ENCODE measurements at regions not wholly inside any gene's neighbourhood (a gene's known extent, or its start where the extent isn't known, plus 50 kb on each side); places are given as distances from the start of the nearest gene placed in this dataset.

DNA sequence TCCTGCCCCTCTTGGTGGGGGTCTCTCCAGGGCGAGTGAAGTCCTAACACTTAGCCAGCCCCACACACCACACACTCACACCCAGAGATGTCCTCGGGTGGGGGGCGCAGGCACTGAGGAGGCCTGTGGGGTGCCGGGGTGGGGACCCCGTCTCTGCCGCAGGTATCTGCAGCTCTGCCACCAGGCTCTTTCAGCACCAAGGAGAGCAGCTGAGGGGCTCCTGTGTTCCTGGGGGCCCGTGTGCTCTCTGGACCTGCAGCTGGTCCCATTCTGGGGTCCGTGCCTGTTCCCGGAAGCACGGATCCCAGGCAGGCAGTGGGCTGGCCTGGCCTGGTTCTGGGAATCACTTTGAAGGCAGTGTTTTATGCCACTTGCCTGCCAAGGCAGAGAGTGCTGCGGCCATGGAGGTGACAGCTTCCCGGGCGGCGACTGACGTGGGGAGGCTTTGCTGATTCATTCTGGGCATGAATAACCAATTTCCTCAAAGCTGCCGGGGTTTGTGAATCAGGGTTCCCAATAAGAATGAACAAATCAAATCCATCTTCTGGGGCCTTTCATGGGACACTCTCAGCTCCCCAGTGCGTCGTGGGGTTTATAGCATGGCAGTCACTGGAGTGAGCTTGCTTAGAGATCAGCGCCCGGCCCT, 54.4 kb upstream of the SLCO4A1 start:
- TF ChIP-seq CTCF (IDR thresholded peaks at IDR 0.05 in 2 of 3, conservative IDR thresholded peaks at IDR 0.05 in 1 of 3; ENCODE audit: control insufficient read depth in 2 of 3, extremely low read depth in 1 of 3, insufficient read depth in 1 of 3, low read depth in 3 of 3, low read length in 3 of 3) (no peak), SREBF2 (IDR thresholded peaks at IDR 0.05; ENCODE audit: low read length) (no peak)

All from GM12878 (cell line).